GM23338 (cell line): ENCODE measurements at regions not wholly inside any gene's neighbourhood (a gene's known extent, or its start where the extent isn't known, plus 50 kb on each side); places are given as distances from the start of the nearest gene placed in this dataset.

Experiments used
- ATAC-seq: fragments of 200-7000 bp; cut with Tn5 transposase; 3 replicates; pipeline ENCODE4 v1.9.1; 2020
- DNase-seq: peaks from one replicate; pipeline ENCODE4 v3.0.0-alpha.2; 2015; ENCODE audit warnings: low spot score
- H2AFZ ChIP-seq: fragments of 200-600 bp; sonication (generic); 2 replicates; pipeline ENCODE4 v1.8.0; 2016; ENCODE audit warnings: antibody characterized with exemption, mild to moderate bottlenecking, moderate library complexity
- H3F3A ChIP-seq: fragments of 200-600 bp; sonication (generic); replicated peaks from 2 replicates; pipeline ENCODE4 v1.8.0; 2017; ENCODE audit warnings: antibody characterized with exemption, mixed run types, low read depth
- H3K27ac ChIP-seq: fragments of 200-600 bp; sonication (generic); 2 replicates; pipeline ENCODE4 v1.6.1; 2016; ENCODE audit warnings: low read depth
- H3K27me3 ChIP-seq: fragments of 200-600 bp; sonication (generic); 2 replicates; pipeline ENCODE4 v1.8.0; 2016; ENCODE audit warnings: mild to moderate bottlenecking, mixed run types, moderate library complexity; ENCODE audit not compliant: insufficient read depth
- H3K36me3 ChIP-seq: fragments of 200-600 bp; sonication (generic); 2 replicates; pipeline ENCODE4 v1.8.0; 2016; ENCODE audit warnings: mild to moderate bottlenecking; ENCODE audit not compliant: insufficient read depth
- H3K4me1 ChIP-seq: fragments of 200-600 bp; sonication (generic); 2 replicates; pipeline ENCODE4 v1.8.0; 2016; ENCODE audit warnings: mild to moderate bottlenecking, moderate library complexity; ENCODE audit not compliant: insufficient read depth
- H3K4me2 ChIP-seq: fragments of 200-600 bp; sonication (generic); 2 replicates; pipeline ENCODE4 v1.7.1; 2017; ENCODE audit warnings: mixed run types
- H3K4me3 ChIP-seq: fragments of 200-600 bp; sonication (generic); 2 replicates; pipeline ENCODE4 v1.6.1; 2016; ENCODE audit warnings: mixed run types
- H3K79me2 ChIP-seq: fragments of 200-600 bp; sonication (generic); replicated peaks from 2 replicates; pipeline ENCODE4 v1.8.0; 2017; ENCODE audit warnings: mild to moderate bottlenecking; ENCODE audit not compliant: insufficient read depth
- H3K9me2 ChIP-seq: fragments of 200-600 bp; sonication (generic); 2 replicates; pipeline ENCODE4 v1.8.0; 2017; ENCODE audit not compliant: insufficient read depth
- H4K20me1 ChIP-seq: fragments of 200-600 bp; sonication (generic); replicated peaks from 2 replicates; pipeline ENCODE4 v1.8.0; 2017; ENCODE audit warnings: mild to moderate bottlenecking; ENCODE audit not compliant: insufficient read depth
- H3K27ac Mint-ChIP-seq: 2 replicates; pipeline ENCODE4 v1.8.0; 2020; ENCODE audit warnings: inconsistent platforms, mild to moderate bottlenecking, moderate library complexity, mixed read lengths
- H3K27me3 Mint-ChIP-seq: 3 replicates; pipeline ENCODE4 v1.8.0; 2022; ENCODE audit warnings: low read depth, mild to moderate bottlenecking, moderate library complexity, mixed read lengths, inconsistent platforms; ENCODE audit not compliant: insufficient read depth, poor library complexity
- H3K36me3 Mint-ChIP-seq: 3 replicates; pipeline ENCODE4 v1.8.0; 2021; ENCODE audit warnings: low read depth, mild to moderate bottlenecking, inconsistent platforms, moderate library complexity, mixed read lengths
- H3K4me1 Mint-ChIP-seq: 3 replicates; pipeline ENCODE4 v1.8.0; 2020; ENCODE audit warnings: mild to moderate bottlenecking, inconsistent platforms, mixed read lengths
- H3K4me3 Mint-ChIP-seq: 3 replicates; pipeline ENCODE4 v1.8.0; 2021; ENCODE audit warnings: moderate library complexity, mild to moderate bottlenecking, inconsistent platforms, mixed read lengths
- H3K9me3 Mint-ChIP-seq: 3 replicates; pipeline ENCODE4 v1.8.0; 2020; ENCODE audit warnings: moderate library complexity, mild to moderate bottlenecking, inconsistent platforms, mixed read lengths
- CREB1 ChIP-seq: fragments of 250-450 bp; sonication (Bioruptor Pico); IDR thresholded peaks from 2 replicates; pipeline ENCODE4 v1.5.0; 2020; ENCODE audit warnings: low read depth, mild to moderate bottlenecking, moderate library complexity
- NANOG ChIP-seq: IDR thresholded peaks from 2 replicates; pipeline ENCODE4 v1.6.1; 2016; ENCODE audit warnings: antibody characterized with exemption, borderline replicate concordance
- ZNF114 ChIP-seq: fragments of 250-450 bp; sonication (Bioruptor Pico); IDR thresholded peaks from 2 replicates; pipeline ENCODE4 v1.5.0; 2020; ENCODE audit warnings: mild to moderate bottlenecking, moderate library complexity
- TF ChIP-seq, protein P1 (sequence below): fragments of 250-450 bp; sonication (Bioruptor Pico); IDR thresholded peaks from 2 replicates; pipeline ENCODE4 v1.5.0; 2020; ENCODE audit warnings: mild to moderate bottlenecking, moderate library complexity

DNA sequence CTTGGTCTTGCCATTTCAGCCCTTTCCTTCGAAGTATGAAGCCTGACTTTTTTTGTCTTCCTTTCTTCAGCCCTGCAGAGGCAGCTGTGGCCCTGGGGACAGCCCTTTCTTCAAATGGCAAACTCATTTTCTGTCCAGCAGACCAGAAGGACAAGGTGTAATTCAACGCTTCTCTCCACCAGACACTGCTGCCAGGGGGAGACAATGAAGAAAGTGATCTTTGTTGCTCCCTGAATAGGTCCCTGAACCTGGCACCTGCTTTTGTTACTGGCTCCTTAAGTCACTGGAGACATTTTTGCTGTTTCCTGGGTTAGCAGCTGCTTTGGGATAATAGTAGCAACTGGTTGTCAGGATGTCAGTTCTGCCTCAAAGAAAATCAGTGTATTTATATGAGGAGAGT is 50.8 kb upstream of the MACF1 start:
- peaks cover 72% of the 10 kb centered on the region for H3K4me1 Mint-ChIP-seq

More for the DNA sequence above, 50.8 kb upstream of the MACF1 start:
- no peak for TF ChIP-seq CREB1 (CRISPR knock-in tag)
- TF ChIP-seq, protein P1, sequence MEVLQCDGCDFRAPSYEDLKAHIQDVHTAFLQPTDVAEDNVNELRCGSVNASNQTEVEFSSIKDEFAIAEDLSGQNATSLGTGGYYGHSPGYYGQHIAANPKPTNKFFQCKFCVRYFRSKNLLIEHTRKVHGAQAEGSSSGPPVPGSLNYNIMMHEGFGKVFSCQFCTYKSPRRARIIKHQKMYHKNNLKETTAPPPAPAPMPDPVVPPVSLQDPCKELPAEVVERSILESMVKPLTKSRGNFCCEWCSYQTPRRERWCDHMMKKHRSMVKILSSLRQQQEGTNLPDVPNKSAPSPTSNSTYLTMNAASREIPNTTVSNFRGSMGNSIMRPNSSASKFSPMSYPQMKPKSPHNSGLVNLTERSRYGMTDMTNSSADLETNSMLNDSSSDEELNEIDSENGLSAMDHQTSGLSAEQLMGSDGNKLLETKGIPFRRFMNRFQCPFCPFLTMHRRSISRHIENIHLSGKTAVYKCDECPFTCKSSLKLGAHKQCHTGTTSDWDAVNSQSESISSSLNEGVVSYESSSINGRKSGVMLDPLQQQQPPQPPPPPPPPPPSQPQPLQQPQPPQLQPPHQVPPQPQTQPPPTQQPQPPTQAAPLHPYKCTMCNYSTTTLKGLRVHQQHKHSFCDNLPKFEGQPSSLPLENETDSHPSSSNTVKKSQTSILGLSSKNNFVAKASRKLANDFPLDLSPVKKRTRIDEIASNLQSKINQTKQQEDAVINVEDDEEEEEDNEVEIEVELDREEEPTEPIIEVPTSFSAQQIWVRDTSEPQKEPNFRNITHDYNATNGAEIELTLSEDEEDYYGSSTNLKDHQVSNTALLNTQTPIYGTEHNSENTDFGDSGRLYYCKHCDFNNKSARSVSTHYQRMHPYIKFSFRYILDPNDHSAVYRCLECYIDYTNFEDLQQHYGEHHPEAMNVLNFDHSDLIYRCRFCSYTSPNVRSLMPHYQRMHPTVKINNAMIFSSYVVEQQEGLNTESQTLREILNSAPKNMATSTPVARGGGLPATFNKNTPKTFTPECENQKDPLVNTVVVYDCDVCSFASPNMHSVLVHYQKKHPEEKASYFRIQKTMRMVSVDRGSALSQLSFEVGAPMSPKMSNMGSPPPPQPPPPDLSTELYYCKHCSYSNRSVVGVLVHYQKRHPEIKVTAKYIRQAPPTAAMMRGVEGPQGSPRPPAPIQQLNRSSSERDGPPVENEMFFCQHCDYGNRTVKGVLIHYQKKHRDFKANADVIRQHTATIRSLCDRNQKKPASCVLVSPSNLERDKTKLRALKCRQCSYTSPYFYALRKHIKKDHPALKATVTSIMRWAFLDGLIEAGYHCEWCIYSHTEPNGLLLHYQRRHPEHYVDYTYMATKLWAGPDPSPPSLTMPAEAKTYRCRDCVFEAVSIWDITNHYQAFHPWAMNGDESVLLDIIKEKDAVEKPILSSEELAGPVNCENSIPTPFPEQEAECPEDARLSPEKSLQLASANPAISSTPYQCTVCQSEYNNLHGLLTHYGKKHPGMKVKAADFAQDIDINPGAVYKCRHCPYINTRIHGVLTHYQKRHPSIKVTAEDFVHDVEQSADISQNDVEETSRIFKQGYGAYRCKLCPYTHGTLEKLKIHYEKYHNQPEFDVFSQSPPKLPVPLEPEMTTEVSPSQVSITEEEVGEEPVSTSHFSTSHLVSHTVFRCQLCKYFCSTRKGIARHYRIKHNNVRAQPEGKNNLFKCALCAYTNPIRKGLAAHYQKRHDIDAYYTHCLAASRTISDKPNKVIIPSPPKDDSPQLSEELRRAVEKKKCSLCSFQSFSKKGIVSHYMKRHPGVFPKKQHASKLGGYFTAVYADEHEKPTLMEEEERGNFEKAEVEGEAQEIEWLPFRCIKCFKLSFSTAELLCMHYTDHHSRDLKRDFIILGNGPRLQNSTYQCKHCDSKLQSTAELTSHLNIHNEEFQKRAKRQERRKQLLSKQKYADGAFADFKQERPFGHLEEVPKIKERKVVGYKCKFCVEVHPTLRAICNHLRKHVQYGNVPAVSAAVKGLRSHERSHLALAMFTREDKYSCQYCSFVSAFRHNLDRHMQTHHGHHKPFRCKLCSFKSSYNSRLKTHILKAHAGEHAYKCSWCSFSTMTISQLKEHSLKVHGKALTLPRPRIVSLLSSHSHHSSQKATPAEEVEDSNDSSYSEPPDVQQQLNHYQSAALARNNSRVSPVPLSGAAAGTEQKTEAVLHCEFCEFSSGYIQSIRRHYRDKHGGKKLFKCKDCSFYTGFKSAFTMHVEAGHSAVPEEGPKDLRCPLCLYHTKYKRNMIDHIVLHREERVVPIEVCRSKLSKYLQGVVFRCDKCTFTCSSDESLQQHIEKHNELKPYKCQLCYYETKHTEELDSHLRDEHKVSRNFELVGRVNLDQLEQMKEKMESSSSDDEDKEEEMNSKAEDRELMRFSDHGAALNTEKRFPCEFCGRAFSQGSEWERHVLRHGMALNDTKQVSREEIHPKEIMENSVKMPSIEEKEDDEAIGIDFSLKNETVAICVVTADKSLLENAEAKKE (CRISPR knock-in tag): no peak
- TF ChIP-seq ZNF114 (CRISPR knock-in tag): no peak
- no peak for TF ChIP-seq NANOG
- Mint-ChIP-seq H3K27ac (peak overlapping the region; percentile 30; the same call in 1 of the 2 replicates), H3K36me3 (peaks cover 8% of the 10 kb centered on the region), H3K9me3 (no peaks in the 10 kb centered on the region), H3K4me3 (no peak overlapping the region), H3K27me3 (peaks cover 2% of the 10 kb centered on the region)
- Histone ChIP-seq H3K9me2 (no peaks in the 10 kb centered on the region), H3K4me3 (no peak overlapping the region), H4K20me1 (no peaks in the 10 kb centered on the region), H2AFZ (no peak overlapping the region), H3F3A (peaks cover 7% of the 10 kb centered on the region), H3K4me2 (peak overlapping the region; percentile 60), H3K4me1 (peaks cover 81% of the 10 kb centered on the region), H3K79me2 (peaks cover 98% of the 10 kb centered on the region), H3K36me3 (no peaks in the 10 kb centered on the region), H3K27me3 (no peaks in the 10 kb centered on the region), H3K27ac (peak overlapping the region; percentile 75)
- ATAC-seq (peak; percentile 14), DNase-seq (no peak)
